HG02885 (cell line): ENCODE measurements at regions not wholly inside any gene's neighbourhood (a gene's known extent, or its start where the extent isn't known, plus 50 kb on each side); places are given as distances from the start of the nearest gene placed in this dataset.

ENCODE experiments used
- ATAC-seq: cut with Tn5 transposase; IDR thresholded peaks from one replicate; pipeline ENCODE4 v1.9.1; 2021; ENCODE audit warnings: mild to moderate bottlenecking; ENCODE audit not compliant: unreplicated experiment, poor library complexity

DNA sequence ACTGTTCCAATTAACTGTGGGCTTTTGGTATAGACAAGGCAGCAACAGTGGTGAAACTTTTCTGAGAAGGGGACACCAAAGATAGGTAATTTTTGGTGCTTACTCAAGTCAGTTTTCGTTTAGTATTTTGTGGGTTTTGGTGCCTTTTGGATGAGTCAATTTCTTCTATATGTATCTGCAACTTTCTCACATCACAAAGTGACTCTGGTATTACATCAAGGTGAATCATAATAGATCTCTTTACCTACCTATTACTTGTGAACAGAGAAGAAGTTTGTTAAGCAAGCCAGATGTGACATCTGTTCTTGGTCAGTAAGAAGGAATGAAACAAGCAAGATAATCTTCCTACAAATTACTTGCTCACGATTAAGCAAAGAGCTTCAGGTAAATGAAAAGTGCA, 732.4 kb upstream of the DPPA4 start:
- ATAC-seq: no peak

DNA sequence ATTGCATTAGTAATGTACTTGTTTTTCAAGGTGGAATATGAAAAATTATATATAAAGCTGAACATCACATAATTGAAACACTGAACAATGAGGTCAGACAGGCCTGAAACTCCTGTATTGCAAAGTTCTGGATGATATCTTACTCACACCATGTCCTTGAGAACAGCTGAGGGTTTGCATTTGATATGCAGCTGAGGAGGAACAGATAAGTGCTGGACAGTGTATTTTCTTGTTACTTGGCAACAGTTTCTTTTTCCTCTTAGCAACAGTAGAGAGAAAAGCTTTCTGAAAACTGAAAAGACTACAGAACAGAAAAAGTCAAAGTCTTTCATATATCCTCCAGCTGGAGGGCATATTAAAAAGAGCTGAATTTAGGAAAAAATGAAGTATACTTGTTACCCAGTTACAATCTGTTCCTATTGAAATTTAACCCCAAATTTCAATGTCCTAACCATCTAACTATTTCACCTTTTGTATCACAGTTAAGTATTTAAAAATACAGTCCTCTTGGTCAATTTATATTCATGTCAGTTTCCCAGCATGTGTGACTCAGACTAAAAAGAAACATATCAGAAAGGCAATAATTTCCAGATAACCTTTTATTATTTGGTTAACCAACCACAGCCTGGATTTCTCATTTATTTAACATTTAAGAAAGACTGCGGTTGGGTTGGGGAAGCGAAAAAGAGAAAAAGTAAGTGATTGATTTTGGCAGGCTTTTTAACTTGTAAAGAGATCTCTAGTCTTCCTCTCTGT, 733.0 kb upstream of the DPPA4 start:
- ATAC-seq: no peak

DNA sequence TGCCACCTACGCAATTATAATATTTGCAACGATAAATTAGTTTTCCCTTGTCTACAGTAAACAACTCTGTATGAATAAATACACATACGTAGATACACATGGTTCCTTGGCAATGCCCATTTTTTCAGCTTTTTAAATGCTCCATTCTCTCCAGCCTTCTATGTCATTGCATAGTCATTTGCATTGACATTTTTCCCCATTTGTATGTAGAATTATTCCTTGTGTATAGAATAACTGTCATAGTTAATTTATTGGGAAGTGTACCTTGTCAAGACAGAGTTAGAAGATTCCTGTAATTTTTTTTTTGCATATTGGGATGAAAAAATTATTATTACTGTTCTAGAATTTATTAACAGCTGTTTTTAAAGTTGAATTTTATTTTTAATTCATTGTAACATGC, 736.7 kb upstream of the DPPA4 start:
- no peak for ATAC-seq

DNA sequence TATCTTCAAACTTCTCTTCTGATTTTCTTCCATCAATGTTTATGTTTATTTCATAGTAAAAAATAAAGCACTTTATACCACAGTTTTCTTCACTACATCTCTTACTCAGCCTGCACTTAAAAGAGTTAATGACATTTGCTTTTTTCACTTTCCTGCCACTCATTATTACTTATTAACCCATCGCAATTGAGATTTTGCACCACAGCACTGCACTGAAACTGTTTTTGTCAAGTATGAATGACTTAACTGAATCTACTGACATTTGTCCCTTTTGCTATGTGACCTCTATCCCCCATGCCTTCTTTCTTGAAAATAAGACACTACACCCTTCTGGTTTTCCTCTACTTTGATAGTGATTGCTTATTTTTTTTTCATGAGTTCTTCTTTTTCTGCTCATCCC, 739.7 kb upstream of the DPPA4 start:
- ATAC-seq: no peak

DNA sequence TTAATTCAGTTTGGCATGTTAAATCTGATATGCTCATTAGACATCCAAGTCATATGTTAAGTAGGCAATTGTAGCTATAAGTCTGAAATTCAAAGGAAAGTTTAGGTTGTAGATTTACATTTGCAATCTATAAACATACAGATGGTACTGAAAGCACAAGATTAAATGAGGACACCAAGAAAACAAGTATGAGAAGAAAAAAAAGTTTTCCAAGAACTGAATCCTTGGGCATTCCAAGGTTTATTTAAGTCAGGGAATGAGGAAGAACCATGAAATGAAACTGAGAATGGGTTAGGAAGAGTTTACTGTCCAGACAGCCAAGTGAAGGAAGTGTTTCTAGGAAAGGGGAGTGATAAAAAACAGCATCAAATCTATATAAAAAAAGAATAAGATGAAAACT, 756.1 kb upstream of the DPPA4 start:
- no peak for ATAC-seq

DNA sequence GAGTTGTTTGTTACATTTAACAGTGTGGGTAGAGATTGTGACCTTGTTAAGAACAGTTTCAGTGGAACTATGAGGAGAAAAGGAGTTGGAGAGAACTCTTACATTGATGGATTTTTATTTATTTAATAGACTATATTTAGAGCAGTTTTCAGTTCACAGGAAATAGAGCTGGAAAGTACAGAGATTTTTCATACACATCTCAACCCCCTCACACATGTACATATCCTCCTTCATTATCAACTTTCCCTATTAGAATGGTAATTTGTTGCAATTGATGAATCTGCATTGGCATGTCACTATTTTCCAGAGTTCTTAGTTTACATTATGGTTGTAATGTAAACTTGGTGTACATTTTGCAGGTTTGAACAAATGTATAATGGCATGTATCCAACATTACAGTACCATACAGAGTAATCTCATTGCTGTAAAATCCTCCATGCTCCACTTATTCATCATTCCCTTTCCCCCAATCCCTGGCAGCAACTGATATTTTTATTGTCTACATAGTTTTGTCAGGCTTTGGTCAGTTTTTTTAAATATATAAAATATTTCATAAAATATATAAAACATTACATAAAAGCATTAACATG, 756.6 kb upstream of the DPPA4 start:
- ATAC-seq: no peak

DNA sequence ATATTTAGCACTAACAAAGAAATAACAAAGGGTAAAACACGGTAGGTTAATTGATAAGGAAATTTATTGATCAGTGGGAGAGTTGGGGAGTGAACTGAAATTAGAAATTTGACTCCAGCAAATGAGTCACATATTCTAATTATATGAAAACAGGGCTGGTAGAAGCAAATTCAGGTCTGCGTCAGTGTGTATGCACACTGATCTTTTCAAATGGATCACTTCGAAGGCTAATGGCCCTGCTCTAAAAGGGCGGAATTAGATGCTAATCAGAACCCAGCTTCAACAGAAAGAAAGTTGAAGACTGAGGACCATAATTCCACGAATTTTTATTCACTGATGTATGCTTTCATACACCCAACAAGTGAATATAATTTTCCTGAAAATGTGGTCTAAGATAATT, 762.4 kb upstream of the DPPA4 start:
- no peak for ATAC-seq

DNA sequence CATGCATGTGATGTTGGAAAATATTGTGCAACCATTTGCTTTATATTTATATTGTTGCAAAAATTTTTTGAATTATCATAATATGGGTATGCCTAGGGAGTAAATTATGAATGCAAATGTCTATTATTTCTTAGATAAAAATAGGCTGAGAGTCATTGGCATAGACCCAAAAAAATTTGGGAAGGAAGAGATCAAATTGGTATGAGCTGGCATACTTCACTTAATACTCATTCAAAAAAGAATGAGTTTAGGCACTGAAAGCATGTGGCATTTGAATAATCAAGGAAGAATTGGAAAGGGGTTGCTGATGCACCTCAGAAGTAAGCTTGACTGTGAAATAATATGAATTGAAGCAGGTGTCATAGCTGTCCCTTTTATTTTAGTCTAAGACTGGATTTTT, 764.0 kb upstream of the DPPA4 start:
- ATAC-seq: no peak

DNA sequence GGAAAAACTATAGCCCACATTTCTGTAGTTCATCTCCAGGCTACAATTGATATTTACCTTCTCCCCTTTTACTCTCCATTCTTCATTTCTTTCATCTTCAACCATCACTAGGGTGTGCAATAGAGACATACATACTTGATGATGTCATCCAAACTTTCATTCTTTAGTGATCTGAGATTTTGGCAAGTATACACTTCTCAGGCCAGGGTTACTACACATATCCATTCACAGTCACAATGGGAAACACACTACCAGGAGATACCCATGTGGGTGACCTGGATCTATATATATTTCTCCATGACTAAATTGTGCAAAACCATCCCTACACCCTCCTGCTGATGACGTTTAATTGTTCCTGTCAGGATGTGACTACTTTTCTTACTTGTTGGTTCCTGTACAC, 769.5 kb upstream of the DPPA4 start:
- no peak for ATAC-seq

DNA sequence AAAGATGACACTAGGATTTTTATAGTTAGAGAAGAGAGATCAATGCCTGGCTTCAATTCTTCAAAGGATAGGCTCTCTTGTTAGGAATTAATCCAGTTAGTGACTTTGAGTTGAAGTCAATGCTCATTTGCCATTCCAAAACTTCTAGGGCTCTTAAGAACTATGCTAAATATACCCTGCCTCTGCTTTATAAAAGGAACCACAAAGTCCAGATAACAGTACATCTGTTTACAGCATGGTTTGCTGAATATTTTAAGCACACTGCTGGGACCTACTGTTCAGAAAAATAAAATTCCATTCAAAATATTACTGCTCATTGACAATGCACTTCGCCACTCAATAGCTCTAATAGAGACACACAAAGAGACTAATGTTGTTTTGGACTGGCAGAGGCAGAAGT, 786.6 kb upstream of the DPPA4 start:
- no peak for ATAC-seq

DNA sequence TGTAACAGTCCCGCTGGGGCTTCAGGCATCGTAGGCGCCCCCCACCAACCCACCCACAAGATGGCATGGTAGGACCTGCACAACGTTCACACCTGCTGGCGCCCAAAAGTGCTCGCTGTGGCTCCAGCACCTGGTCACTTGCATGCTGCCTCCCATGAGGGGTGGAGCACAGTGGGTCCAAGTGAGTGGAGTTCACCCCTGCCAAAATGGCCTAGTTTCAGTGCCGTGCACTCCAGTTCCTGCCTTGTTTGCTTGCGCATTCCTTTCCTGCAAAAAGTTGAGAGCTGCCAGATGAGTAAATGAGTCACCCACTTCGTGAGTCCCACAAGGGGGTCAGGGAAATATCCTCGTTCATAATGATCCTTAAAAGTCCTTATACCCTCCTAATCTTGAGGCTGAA, 788.7 kb upstream of the DPPA4 start:
- ATAC-seq: no peak

DNA sequence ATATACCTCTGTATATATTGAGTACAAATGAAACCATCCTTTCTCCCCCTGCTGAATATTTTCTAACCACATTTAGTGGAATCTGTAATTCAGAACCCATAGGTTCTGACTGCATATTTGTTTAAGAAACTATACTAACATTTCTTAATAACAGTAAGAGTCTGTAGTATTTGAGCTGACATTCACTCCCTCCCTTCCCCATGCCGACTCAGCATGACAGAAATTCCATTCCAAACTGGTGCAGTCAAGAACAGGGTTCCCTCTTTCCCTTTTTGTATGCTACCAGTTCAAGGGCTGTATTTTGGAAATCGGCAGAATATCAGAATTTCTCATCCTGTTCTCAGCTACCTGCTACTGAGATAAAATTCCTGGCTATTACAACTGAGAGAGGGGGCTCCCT, 796.6 kb upstream of the DPPA4 start:
- ATAC-seq: no peak

DNA sequence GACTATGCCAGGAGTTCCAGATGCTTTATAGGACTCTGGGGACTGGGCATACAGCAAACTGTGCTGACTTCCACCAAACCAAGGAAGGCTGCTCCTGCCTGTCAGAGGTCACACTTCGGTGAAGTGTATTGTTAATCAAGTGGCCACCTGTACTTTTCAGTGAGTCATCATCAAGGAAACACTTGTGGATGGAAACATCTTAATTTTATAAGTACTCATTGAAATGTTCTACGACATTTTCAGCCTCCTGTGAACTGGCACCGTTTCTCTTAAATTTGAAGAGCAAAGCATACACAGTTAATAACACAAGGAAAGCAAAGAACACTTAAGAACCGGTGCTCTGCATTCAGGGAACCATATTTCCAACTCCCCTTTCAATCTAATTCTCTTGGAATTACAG, 801.7 kb upstream of the DPPA4 start:
- no peak for ATAC-seq

DNA sequence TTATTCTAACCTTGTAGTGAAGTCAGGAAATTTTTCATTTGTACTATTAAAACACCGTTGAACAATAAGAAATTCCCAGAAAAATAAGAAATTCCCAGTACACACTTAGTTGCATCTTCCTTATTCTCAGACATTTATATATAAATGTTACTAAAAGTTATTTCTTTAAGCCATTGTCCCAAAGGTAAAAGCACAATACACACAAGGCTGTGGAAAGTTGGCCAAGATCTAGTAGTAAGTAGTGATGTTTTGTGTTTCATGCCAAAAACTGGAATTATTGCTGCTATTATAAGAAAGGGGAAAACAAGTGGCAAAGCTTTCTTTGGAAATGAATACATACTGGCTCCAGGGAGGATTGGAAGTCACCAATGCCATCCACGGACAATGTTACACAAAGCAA, 802.5 kb upstream of the DPPA4 start:
- no peak for ATAC-seq

DNA sequence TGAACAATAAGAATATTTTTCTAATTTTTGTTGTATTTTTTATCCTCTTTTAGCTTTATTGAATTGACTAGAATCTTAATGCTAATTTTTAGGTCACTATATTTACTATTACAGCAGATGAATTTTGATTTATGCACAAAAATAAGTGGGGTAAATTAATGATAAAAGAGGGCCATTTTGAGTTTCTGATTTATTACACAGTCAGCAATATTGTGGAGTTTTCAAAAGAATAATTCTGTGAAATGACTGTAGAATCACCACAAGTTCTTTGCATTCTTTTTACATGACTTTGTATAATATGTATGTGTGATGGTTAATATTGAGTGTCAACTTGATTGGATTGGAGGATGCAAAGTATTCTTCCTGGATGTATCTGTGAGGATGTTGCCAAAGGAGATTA, 812.4 kb upstream of the DPPA4 start:
- no peak for ATAC-seq

DNA sequence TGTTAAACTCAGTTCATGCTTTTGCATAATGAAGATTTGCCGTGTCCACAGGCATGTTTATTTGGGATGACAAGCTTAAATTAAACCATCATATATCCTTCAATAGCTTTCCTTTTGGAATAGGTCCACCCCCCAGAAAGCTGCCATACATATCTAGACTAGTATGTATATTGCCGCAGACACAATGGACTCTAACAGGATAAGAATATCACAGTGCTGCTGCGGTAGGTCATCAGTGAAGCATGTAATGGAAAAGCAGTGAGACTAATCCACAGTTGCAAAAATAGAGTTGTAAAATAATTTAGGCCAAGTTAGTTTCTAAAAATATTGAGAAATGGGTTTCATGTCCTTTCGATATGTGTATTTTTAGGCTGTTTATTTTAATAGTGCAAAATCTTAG, 819.9 kb upstream of the DPPA4 start:
- ATAC-seq: no peak

DNA sequence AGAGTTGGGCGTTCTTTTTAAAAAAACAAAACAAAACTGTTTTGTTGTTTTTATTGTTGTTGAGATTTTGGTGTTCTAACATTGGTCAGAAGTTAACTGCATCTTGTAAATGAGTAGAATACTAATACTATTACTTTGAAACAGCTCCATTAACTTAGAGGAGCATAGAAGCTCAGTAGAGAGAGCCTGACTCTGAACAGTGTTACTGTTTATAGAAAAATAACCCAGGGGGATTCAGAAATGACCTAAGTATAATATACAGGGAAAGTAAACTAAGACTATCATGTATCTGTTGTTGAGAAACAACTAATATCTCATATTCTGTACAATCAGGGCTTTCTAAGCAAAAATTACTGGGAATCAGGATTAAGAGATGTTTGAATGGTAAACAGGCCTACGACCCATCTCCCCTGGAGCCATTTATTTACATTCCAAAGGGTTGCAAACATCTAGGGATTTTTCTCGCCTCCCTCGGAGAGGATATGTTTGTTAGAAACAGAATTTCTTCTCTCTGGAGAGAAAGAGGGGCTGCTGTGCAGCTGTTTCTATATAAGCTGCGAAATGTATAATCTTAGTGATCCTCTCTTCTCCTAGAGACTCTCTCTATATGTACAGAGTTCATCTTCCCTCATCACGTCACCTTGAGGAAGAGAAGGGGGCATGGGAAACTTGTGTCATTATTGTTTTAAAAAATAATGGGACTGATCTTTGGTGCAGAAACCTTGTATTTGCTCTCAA, 827.5 kb upstream of the DPPA4 start:
- ATAC-seq: no peak

DNA sequence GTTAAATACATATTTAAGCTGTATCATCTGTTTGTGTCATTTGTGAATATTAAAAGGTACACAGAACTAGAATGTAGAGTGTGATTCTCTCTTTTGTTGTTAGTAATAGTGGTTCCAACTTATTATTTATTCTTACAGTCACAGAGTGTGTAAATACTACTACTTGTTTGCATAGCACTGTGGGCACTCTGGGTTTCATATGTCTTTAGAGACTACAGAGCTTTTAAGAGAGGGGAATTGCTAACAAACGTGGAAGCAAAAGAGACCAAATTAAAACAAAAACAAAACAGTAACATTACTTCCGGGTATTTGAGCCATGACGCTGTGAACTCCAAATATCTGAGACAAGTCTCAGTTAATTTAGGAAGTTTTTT, 828.0 kb upstream of the DPPA4 start:
- no peak for ATAC-seq

DNA sequence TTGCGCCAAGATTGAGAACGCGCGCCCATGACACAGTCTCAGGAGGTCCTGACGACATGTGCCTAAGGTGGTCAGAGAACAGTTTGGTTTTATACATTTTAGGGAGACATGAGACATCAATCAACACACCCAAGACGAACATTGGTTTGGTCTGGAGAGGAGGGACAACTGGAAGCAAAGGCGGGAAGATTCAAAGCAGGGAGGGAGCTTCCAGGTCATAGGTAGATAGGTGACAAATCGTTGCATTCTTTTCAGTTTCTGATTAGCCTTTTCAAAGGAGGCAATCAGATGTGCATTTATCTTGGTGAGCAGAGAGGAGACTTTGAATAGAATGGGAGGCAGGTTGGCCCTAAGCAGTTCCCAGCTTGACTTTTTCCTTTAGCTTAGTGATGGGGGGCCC, 828.4 kb upstream of the DPPA4 start:
- ATAC-seq: no peak

DNA sequence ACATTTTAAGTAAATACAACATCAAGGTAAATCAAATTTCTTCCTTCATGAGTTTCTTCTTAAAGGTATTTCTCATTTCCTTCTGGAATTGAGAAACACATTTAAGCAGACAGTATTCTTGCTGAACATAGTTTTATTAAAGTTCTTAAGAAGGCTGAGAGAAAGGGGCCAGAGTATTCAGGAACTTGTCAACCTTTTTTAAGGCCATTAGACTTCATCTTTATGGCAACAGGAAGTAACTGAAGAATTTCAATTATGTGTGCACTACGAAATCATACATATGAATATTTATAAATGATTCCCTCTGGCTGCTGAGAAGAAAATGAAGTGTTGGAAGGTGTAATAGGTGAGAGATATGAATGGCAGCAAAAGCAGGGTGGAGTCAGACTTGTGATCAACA, 829.4 kb upstream of the DPPA4 start:
- ATAC-seq: no peak

DNA sequence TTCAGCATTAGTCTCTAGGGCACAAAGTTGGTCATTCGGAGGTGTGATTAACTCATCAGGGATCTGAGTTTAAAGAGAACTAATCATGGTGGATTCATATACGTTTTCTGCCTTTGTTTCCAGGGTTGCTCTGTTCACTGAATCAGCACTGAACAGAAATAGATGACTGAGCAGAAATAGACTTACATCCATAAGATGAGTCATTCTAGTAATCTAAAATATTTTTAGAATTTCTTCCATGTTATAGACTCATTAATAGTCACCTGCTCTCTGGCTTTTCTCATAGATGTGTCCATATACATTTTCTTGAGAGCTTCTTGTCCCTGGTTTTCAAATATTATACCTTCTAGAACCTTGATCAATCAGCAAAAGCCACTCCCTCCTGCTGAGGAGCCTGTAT, 837.6 kb upstream of the DPPA4 start:
- no peak for ATAC-seq

DNA sequence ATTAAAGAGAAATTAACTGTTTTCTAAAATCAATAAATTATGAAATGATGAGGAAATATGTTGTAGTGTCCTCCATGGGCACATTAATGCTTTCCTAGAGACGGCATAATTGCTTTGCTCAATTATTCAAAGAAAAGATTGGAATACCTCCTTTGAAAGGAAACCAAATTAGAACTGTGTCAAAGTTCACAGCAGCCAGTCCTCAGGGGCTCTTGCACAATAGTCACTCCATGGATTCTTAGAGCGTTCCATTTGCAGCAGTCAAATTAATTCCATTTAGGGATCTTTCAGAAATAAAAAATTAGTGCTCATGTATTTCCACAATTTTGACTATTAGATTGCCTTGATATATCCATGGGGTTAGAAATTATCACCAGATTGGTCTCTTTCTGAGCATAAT, 841.6 kb upstream of the DPPA4 start:
- no peak for ATAC-seq
